ENCODE measurements at regions not wholly inside any gene's neighbourhood (a gene's known extent, or its start where the extent isn't known, plus 50 kb on each side); places are given as distances from the start of the nearest gene placed in this dataset.

- Mint-ChIP-seq H3K4me1 (ENCODE audit: low read depth) (peaks cover 18% of the 10 kb centered on the region), H3K27me3 (peaks cover 39% of the 10 kb centered on the region), H3K9me3 (ENCODE audit: low read depth) (no peaks in the 10 kb centered on the region), H3K27ac (no peak overlapping the region), H3K36me3 (ENCODE audit: insufficient read depth) (no peaks in the 10 kb centered on the region), H3K4me3 (ENCODE audit: low read depth) (no peak overlapping the region)
- no peak for TF ChIP-seq CTCF (IDR thresholded peaks at IDR 0.05; ENCODE audit: unreplicated experiment)
- no peak for DNase-seq (ENCODE audit: low spot score, unreplicated experiment)
These were observed 78.6 kb upstream of the RTL6 start for GRCh38 chr22:44576311-44577260.

DNA sequence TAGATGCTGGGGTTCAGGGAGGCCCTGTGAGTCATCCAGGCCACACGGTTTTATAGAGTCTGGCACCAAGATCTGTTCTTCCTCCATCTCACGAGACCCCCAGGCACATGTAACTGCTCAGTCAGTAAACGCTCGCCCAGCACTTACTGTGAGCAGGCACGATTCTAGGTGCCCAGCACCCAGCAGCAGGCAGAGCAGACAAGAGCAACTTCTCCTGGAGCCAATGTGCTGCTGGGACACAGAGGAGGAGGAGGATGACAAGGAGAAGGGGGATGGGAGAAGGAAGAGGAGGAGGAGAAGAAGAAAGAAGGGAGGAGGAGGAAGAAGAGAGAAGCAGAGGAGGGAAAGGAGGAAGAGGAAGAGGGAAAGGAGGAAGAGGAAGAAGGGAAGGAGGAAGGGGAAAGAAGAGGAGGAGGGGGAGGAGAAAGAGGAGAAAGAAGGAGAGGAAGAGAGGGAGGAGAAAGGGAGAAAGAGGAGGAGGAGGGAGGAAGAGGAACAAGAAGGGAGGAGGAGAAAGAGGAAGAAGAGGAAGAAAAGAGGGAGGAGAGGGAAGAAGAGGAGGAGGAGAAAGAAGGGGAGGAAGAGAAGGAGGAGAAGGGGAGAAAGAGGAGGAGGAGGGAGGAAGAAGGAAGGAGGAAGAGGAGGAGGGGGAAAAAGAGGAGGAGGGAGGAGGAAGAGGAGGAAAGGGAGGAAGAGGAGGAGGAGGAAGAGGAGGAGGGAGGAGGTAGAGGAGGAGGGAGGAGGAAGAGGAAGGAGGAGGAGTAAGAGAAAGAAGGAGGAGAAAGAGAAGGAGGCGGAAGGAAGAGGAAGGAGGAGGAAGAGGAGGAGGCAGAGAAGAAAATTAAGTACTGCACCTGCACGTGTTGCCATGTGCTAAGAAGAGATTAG, 77.6 kb upstream of the RTL6 start:
- no peak for DNase-seq (ENCODE audit: low spot score, unreplicated experiment)
- H3K9me3 Mint-ChIP-seq (ENCODE audit: low read depth), result no peaks in the 10 kb centered on the region
- TF ChIP-seq CTCF (IDR thresholded peaks at IDR 0.05; ENCODE audit: unreplicated experiment), result no peak
- H3K4me1 Mint-ChIP-seq (ENCODE audit: low read depth), result peaks cover 17% of the 10 kb centered on the region
- H3K4me3 Mint-ChIP-seq (ENCODE audit: low read depth), result no peak overlapping the region
- H3K36me3 Mint-ChIP-seq (ENCODE audit: insufficient read depth), result no peaks in the 10 kb centered on the region
- H3K27me3 Mint-ChIP-seq, result peaks cover 44% of the 10 kb centered on the region
- no peak overlapping the region for H3K27ac Mint-ChIP-seq

DNA sequence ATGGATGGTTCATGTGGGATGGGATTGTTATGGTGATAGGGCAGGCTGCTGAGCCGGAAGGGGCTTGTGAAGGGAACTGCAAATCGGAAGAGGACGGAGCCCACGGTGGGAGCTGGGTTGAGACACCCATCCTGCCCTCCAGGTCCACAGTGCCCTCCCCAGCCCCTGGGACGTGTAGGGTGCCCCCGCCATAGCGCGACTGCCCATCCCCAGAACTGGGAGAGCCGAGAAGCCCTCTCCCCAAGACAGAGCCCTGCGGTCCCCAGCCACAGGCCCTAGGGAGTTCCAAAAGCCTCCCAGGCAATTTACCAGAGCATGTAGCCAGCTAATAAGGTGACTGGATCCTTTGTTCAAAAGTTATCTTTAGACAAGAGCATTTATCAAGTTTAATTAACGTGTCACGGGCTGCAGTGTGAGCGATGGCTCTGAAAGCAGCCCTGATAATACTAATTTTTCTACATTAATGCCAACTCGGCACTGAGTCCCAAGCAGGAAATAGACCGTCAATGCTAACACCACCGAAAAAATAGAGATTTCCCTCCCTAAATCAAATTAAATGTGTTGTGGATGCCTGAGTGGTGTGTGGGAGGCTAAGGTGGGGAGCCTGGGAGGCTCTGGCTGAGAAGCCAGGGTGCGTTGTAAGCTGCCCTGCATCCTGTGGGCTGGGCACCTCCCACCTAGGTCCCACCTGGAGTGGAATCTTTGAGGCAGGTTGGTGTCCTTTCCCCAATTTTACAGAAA, 76.8 kb upstream of the RTL6 start:
- peaks cover 43% of the 10 kb centered on the region for H3K27me3 Mint-ChIP-seq

DNA sequence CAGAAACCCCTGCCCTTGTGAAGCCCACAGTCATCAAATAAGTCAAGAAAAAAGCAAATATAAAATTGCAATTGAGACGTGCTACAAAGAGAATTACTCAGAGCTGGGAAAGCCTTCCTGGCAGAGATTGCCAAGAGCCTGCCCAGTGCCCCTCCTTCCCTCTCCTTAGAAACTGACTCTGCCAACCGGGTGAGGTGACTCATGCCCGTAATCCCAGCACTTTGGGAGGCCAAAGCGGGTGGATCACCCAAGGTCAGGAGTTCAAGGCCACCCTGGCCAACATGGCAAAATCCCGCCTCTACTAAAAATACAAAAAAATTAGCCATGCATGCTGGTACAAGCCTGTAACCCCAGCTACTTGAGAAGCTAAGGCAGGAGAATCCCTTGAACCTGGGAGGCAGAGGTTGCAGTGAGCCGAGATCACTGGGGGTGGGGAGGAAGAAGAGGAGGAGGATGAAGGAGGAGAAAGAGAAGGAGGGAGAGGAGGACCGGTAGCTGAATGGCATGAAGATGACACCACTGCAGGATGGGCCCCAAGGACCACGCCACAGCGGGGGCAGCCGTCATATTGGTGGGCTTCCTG, 76.1 kb upstream of the RTL6 start:
- DNase-seq (ENCODE audit: low spot score, unreplicated experiment), result no peak
- H3K27me3 Mint-ChIP-seq, result peaks cover 43% of the 10 kb centered on the region
- no peak overlapping the region for H3K4me3 Mint-ChIP-seq (ENCODE audit: low read depth)
- peaks cover 12% of the 10 kb centered on the region for H3K4me1 Mint-ChIP-seq (ENCODE audit: low read depth)
- no peak for TF ChIP-seq CTCF (IDR thresholded peaks at IDR 0.05; ENCODE audit: unreplicated experiment)
- H3K9me3 Mint-ChIP-seq (ENCODE audit: low read depth), result peaks cover 7% of the 10 kb centered on the region
- H3K27ac Mint-ChIP-seq, result no peak overlapping the region
- H3K36me3 Mint-ChIP-seq (ENCODE audit: insufficient read depth), result peaks cover 1% of the 10 kb centered on the region

More for the DNA sequence above, 76.8 kb upstream of the RTL6 start:
- Mint-ChIP-seq H3K9me3 (ENCODE audit: low read depth) (peaks cover 5% of the 10 kb centered on the region), H3K4me3 (ENCODE audit: low read depth) (no peak overlapping the region), H3K36me3 (ENCODE audit: insufficient read depth) (no peaks in the 10 kb centered on the region), H3K4me1 (ENCODE audit: low read depth) (peaks cover 12% of the 10 kb centered on the region), H3K27ac (no peak overlapping the region)
- TF ChIP-seq CTCF (IDR thresholded peaks at IDR 0.05; ENCODE audit: unreplicated experiment), result no peak
- no peak for DNase-seq (ENCODE audit: low spot score, unreplicated experiment)
